ENCODE measurements at regions not wholly inside any gene's neighbourhood (a gene's known extent, or its start where the extent isn't known, plus 50 kb on each side); places are given as distances from the start of the nearest gene placed in this dataset.

DNA sequence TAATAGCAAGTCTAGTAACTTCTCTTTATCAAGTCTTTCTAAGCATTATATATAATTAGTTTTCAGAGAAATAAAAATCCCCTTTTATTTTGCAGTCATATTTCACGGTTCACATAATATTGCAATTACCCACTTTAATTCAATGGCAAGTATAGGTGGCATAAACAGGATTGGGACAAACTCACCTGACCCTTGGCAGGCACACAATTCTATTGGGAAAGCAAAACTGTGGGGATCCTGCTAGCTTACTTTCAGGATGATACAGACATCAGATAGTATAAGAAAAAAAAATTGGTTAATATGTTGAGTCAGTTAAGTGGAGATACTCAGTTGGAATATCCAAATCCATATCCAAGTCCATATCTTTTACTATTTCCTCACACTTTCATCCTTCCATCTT, 294.8 kb downstream of the SNX13 start:
- Mint-ChIP-seq H3K27ac (ENCODE audit: unreplicated experiment) (no peak overlapping the region), H3K27me3 (ENCODE audit: low read depth) (no peaks in the 10 kb centered on the region), H3K9me3 (peaks cover 10% of the 10 kb centered on the region), H3K4me3 (no peak overlapping the region), H3K4me1 (peaks cover 3% of the 10 kb centered on the region), H3K36me3 (ENCODE audit: low read depth) (peaks cover 3% of the 10 kb centered on the region)
- TF ChIP-seq, protein P1, sequence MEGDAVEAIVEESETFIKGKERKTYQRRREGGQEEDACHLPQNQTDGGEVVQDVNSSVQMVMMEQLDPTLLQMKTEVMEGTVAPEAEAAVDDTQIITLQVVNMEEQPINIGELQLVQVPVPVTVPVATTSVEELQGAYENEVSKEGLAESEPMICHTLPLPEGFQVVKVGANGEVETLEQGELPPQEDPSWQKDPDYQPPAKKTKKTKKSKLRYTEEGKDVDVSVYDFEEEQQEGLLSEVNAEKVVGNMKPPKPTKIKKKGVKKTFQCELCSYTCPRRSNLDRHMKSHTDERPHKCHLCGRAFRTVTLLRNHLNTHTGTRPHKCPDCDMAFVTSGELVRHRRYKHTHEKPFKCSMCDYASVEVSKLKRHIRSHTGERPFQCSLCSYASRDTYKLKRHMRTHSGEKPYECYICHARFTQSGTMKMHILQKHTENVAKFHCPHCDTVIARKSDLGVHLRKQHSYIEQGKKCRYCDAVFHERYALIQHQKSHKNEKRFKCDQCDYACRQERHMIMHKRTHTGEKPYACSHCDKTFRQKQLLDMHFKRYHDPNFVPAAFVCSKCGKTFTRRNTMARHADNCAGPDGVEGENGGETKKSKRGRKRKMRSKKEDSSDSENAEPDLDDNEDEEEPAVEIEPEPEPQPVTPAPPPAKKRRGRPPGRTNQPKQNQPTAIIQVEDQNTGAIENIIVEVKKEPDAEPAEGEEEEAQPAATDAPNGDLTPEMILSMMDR (conservative IDR thresholded peaks at IDR 0.05), result no peak
- no peak for DNase-seq (ENCODE audit: low read depth, low spot score)

DNA sequence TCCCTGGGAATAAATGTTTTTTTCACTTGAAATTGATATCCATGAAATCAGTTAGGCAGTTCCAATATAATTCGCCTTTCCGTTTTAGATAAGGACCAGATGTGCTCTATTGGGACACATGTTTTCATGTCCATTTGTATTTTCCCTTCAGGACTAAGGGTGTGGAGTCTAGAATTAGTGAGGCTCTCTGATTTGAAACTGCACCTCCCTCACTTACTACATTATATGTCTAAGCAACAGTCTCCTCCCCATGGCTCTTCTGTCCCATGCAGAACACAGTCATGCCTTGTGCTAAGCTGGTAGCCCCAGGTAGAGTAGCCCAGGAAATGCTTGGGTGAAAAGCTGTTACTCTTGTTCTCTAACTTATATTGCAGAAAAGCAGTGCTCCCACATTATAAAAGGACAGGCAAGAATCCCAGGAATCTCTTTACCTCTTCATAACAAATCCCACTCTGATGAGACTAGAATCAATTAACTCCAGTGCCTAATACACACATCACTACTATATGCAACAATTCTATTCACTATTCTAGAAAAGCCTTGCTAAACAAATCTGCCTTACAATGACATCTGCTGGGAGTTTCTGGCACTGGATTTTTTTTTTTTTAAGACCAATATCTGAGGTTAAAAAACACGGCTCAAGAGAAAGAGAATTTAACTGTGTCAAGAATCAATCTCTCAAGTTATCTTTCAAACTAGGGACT, 293.9 kb downstream of the SNX13 start:
- Mint-ChIP-seq H3K4me1 (peaks cover 3% of the 10 kb centered on the region), H3K36me3 (ENCODE audit: low read depth) (peaks cover 3% of the 10 kb centered on the region), H3K9me3 (peaks cover 10% of the 10 kb centered on the region), H3K27ac (ENCODE audit: unreplicated experiment) (no peak overlapping the region), H3K4me3 (no peak overlapping the region), H3K27me3 (ENCODE audit: low read depth) (no peaks in the 10 kb centered on the region)
- no peak for DNase-seq (ENCODE audit: low read depth, low spot score)
- TF ChIP-seq, protein P1 (conservative IDR thresholded peaks at IDR 0.05), result no peak

DNA sequence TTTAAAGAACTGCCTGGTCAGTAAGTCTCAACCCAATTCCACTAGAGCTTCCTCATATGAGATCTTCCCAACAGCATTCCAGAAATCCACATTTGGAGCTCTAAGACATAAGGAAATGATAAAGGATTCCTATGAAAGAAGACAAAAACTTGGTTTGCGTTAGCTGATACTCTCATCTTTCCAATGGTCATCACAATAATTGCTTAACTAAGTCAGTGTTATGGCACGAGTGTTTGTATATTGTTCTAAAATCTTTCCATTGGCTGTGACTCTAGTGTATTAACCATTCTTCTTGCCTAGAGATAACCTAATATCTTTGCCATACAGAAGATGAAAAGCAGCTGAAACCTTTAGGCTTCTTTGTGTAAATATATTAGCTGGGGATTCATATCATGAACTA, 289.0 kb downstream of the SNX13 start:
- no peak for DNase-seq (ENCODE audit: low read depth, low spot score)
- peaks cover 8% of the 10 kb centered on the region for H3K9me3 Mint-ChIP-seq
- TF ChIP-seq, protein P1 (conservative IDR thresholded peaks at IDR 0.05), result no peak
- H3K4me3 Mint-ChIP-seq, result no peak overlapping the region
- H3K36me3 Mint-ChIP-seq (ENCODE audit: low read depth), result no peaks in the 10 kb centered on the region
- no peaks in the 10 kb centered on the region for H3K27me3 Mint-ChIP-seq (ENCODE audit: low read depth)
- peaks cover 14% of the 10 kb centered on the region for H3K4me1 Mint-ChIP-seq
- H3K27ac Mint-ChIP-seq (ENCODE audit: unreplicated experiment), result no peak overlapping the region

DNA sequence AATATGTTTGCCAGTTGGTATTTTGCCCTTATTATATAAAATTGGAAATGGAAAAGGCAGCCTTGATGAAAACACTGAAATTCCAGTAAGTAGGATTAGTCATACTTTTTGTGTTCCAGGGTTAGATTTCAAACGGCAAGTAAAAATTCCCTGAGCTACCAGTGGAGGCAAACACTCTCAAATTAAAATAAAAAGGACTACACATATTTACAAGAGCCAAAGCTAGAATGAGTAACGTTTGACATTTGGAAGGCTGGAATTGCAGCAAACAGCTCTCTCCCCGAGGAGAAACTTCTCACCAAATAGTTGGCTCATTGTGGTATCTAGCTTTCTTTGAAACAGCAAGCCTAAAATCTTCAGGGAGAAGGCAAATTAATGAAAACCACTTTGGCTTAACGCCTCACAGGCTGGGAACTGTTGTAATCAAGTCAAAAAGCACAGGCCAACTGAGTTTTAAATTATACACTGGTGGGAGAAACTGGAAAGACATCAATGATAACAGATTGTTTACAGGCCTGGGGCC, 288.4 kb downstream of the SNX13 start:
- H3K9me3 Mint-ChIP-seq, result peaks cover 8% of the 10 kb centered on the region
- no peak overlapping the region for H3K27ac Mint-ChIP-seq (ENCODE audit: unreplicated experiment)
- H3K4me1 Mint-ChIP-seq, result peaks cover 12% of the 10 kb centered on the region
- H3K4me3 Mint-ChIP-seq, result no peak overlapping the region
- H3K27me3 Mint-ChIP-seq (ENCODE audit: low read depth), result no peaks in the 10 kb centered on the region
- no peak for DNase-seq (ENCODE audit: low read depth, low spot score)
- TF ChIP-seq, protein P1 (conservative IDR thresholded peaks at IDR 0.05), result no peak
- no peaks in the 10 kb centered on the region for H3K36me3 Mint-ChIP-seq (ENCODE audit: low read depth)

DNA sequence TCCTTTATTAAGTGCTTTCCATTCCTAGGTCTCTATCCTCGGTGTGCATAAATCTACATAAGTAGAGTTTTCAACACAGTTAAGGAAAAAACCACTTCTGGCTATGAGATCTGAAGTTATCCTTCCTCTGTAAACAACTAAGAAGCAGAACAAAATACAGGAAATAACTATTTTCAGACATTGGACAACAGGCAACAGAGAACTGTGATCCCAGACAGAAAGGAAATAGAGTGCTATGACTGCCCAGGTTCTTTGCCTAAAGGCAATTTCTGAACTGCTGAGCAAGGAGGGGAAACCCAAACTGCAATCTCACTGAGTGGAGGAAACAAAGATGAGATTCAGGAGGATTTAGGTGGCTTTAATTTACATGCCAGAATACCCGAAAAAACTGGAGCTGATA, 285.4 kb downstream of the SNX13 start:
- Mint-ChIP-seq H3K36me3 (ENCODE audit: low read depth) (no peaks in the 10 kb centered on the region), H3K27me3 (ENCODE audit: low read depth) (no peaks in the 10 kb centered on the region), H3K4me1 (peaks cover 12% of the 10 kb centered on the region), H3K4me3 (no peak overlapping the region), H3K9me3 (peaks cover 8% of the 10 kb centered on the region), H3K27ac (ENCODE audit: unreplicated experiment) (peak overlapping the region; percentile 65)
- no peak for DNase-seq (ENCODE audit: low read depth, low spot score)
- TF ChIP-seq, protein P1 (conservative IDR thresholded peaks at IDR 0.05), result no peak

All from neural crest cell (in vitro differentiated cells).